SK-N-SH treated with all-trans-retinoic acid at 6 μM for 48 hours (cell line): ENCODE measurements at regions not wholly inside any gene's neighbourhood (a gene's known extent, or its start where the extent isn't known, plus 50 kb on each side); places are given as distances from the start of the nearest gene placed in this dataset.

Experiments
- ATAC-seq: fragments of 200-7000 bp; cut with Tn5 transposase; 3 replicates; pipeline ENCODE4 v1.9.1; 2020; ENCODE audit warnings: mild to moderate bottlenecking, moderate library complexity
- ARNTL ChIP-seq: fragments of 450-650 bp; formaldehyde crosslinking; IDR thresholded peaks from 2 replicates; pipeline ENCODE4 v1.5.0; 2020; ENCODE audit warnings: low read depth, mild to moderate bottlenecking, moderate library complexity, borderline replicate concordance
- BACH2 ChIP-seq: fragments of 250-450 bp; sonication (Bioruptor Pico); IDR thresholded peaks from 2 replicates; pipeline ENCODE4 v1.9.0; 2021; ENCODE audit warnings: mild to moderate bottlenecking, borderline replicate concordance
- CSDC2 ChIP-seq: fragments of 250-450 bp; sonication (Bioruptor Pico); IDR thresholded peaks from 2 replicates; pipeline ENCODE4 v1.5.0; 2020; ENCODE audit warnings: mild to moderate bottlenecking, moderate library complexity
- CSRNP3 ChIP-seq: fragments of 250-450 bp; sonication (Bioruptor Pico); IDR thresholded peaks from 2 replicates; pipeline ENCODE4 v1.5.1; 2021; ENCODE audit warnings: mild to moderate bottlenecking, moderate library complexity
- ESRRG ChIP-seq: fragments of 250-450 bp; sonication (Bioruptor Pico); IDR thresholded peaks from 2 replicates; pipeline ENCODE4 v1.6.1; 2021; ENCODE audit warnings: mild to moderate bottlenecking
- GLIS3 ChIP-seq: fragments of 250-450 bp; sonication (Bioruptor Pico); IDR thresholded peaks from 2 replicates; pipeline ENCODE4 v1.5.0; 2020; ENCODE audit warnings: mild to moderate bottlenecking, moderate library complexity
- OSR1 ChIP-seq: fragments of 250-450 bp; sonication (Bioruptor Pico); IDR thresholded peaks from 2 replicates; pipeline ENCODE4 v1.8.0; 2022; ENCODE audit warnings: moderate library complexity, mild to moderate bottlenecking, inconsistent platforms
- PATZ1 ChIP-seq: fragments of 250-450 bp; sonication (Bioruptor Pico); IDR thresholded peaks from 2 replicates; pipeline ENCODE4 v1.8.0; 2020; ENCODE audit warnings: mild to moderate bottlenecking, moderate library complexity, borderline replicate concordance
- PPARA ChIP-seq: fragments of 250-450 bp; sonication (Bioruptor Pico); IDR thresholded peaks from 2 replicates; pipeline ENCODE4 v1.5.0; 2020; ENCODE audit warnings: mild to moderate bottlenecking, borderline replicate concordance
- RARB ChIP-seq: fragments of 250-450 bp; sonication (Bioruptor Pico); IDR thresholded peaks from 2 replicates; pipeline ENCODE4 v1.8.0; 2021; ENCODE audit warnings: mild to moderate bottlenecking, moderate library complexity
- TCF4 ChIP-seq: fragments of 250-450 bp; sonication (Bioruptor Pico); IDR thresholded peaks from 2 replicates; pipeline ENCODE4 v1.8.0; 2021; ENCODE audit warnings: mild to moderate bottlenecking, moderate library complexity, borderline replicate concordance
- TOX ChIP-seq: fragments of 250-450 bp; sonication (Bioruptor Pico); IDR thresholded peaks from 2 replicates; pipeline ENCODE4 v1.8.0; 2021; ENCODE audit warnings: mild to moderate bottlenecking, moderate library complexity, borderline replicate concordance
- TSHZ2 ChIP-seq: fragments of 250-450 bp; sonication (Bioruptor Pico); IDR thresholded peaks from 2 replicates; pipeline ENCODE4 v1.5.0; 2020; ENCODE audit warnings: mild to moderate bottlenecking, moderate library complexity
- ZC3H10 ChIP-seq: fragments of 250-450 bp; sonication (Bioruptor Pico); IDR thresholded peaks from 2 replicates; pipeline ENCODE4 v1.5.1; 2021; ENCODE audit warnings: mild to moderate bottlenecking, moderate library complexity
- ZFP3 ChIP-seq: fragments of 250-450 bp; sonication (Bioruptor Pico); IDR thresholded peaks from 2 replicates; pipeline ENCODE4 v1.5.0; 2020; ENCODE audit warnings: mild to moderate bottlenecking, moderate library complexity
- ZFP30 ChIP-seq: fragments of 450-650 bp; formaldehyde crosslinking; IDR thresholded peaks from 2 replicates; pipeline ENCODE4 v1.5.0; 2022; ENCODE audit warnings: mild to moderate bottlenecking, moderate library complexity
- ZNF8 ChIP-seq: fragments of 450-650 bp; formaldehyde crosslinking; IDR thresholded peaks from 2 replicates; pipeline ENCODE4 v1.5.0; 2020; ENCODE audit warnings: mild to moderate bottlenecking, moderate library complexity
- TF ChIP-seq, protein P1 (sequence below): fragments of 250-450 bp; sonication (Bioruptor Pico); IDR thresholded peaks from 2 replicates; pipeline ENCODE4 v1.8.0; 2021; ENCODE audit warnings: low read depth, mild to moderate bottlenecking, moderate library complexity, borderline replicate concordance

GRCh38 chr4:189202869-189203271, 737.8 kb upstream of the FRG1 start:
- no peak for ATAC-seq
- no peak for TF ChIP-seq TCF4 (CRISPR knock-in tag)
- TF ChIP-seq OSR1 (CRISPR knock-in tag) = no peak
- TF ChIP-seq PPARA (CRISPR knock-in tag) = no peak
- no peak for TF ChIP-seq GLIS3 (CRISPR knock-in tag)
- TF ChIP-seq RARB (CRISPR knock-in tag) = no peak
- TF ChIP-seq CSDC2 (CRISPR knock-in tag) = no peak
- TF ChIP-seq, protein P1, sequence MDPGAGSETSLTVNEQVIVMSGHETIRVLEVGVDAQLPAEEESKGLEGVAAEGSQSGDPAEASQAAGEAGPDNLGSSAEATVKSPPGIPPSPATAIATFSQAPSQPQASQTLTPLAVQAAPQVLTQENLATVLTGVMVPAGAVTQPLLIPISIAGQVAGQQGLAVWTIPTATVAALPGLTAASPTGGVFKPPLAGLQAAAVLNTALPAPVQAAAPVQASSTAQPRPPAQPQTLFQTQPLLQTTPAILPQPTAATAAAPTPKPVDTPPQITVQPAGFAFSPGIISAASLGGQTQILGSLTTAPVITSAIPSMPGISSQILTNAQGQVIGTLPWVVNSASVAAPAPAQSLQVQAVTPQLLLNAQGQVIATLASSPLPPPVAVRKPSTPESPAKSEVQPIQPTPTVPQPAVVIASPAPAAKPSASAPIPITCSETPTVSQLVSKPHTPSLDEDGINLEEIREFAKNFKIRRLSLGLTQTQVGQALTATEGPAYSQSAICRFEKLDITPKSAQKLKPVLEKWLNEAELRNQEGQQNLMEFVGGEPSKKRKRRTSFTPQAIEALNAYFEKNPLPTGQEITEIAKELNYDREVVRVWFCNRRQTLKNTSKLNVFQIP (CRISPR knock-in tag) = no peak
- TF ChIP-seq ARNTL = no peak
- no peak for TF ChIP-seq ZC3H10 (CRISPR knock-in tag)
- no peak for TF ChIP-seq BACH2 (CRISPR knock-in tag)
- no peak for TF ChIP-seq ZFP3
- no peak for TF ChIP-seq PATZ1 (CRISPR knock-in tag)

GRCh38 chr4:189204616-189205015, 736.1 kb upstream of the FRG1 start:
- TF ChIP-seq ARNTL (no peak), ZFP30 (no peak), ZNF8 (CRISPR knock-in tag) (no peak), CSRNP3 (CRISPR knock-in tag) (no peak), TOX (CRISPR knock-in tag) (no peak), RARB (CRISPR knock-in tag) (no peak)
- TF ChIP-seq, protein P1 (CRISPR knock-in tag) = no peak
- ATAC-seq = no peak

GRCh38 chr4:189206953-189207352, 733.7 kb upstream of the FRG1 start:
- no peak for ATAC-seq
- no peak for TF ChIP-seq PPARA (CRISPR knock-in tag)

- no peak for TF ChIP-seq ESRRG (CRISPR knock-in tag)
- TF ChIP-seq TSHZ2 (CRISPR knock-in tag) = no peak
- TF ChIP-seq, protein P1 (CRISPR knock-in tag) = no peak
- ATAC-seq = no peak
Measured at GRCh38 chr4:189207872-189208271, 732.8 kb upstream of the FRG1 start.
